ENCODE measurements at regions not wholly inside any gene's neighbourhood (a gene's known extent, or its start where the extent isn't known, plus 50 kb on each side); places are given as distances from the start of the nearest gene placed in this dataset.

- no peak for DNase-seq (ENCODE audit: low read depth, low spot score)
These were observed 266.9 kb upstream of the NFE2L3 start for GRCh38 chr7:25885057-25885576.

- DNase-seq (ENCODE audit: low read depth, low spot score): no peak
These were observed 265.4 kb upstream of the NFE2L3 start for GRCh38 chr7:25886387-25887240.

GRCh38 chr7:25887266-25887665 is 264.7 kb upstream of the NFE2L3 start:
- DNase-seq (ENCODE audit: low read depth, low spot score): no peak

- DNase-seq (ENCODE audit: low read depth, low spot score): no peak
These were observed 264.0 kb upstream of the NFE2L3 start for GRCh38 chr7:25887795-25888559.

GRCh38 chr7:25889765-25890164 is 262.2 kb upstream of the NFE2L3 start:
- DNase-seq (ENCODE audit: low read depth, low spot score): no peak

- DNase-seq (ENCODE audit: low read depth, low spot score): no peak
These were observed 260.4 kb upstream of the NFE2L3 start for GRCh38 chr7:25891591-25891990.

GRCh38 chr7:25893436-25893835 is 258.6 kb upstream of the NFE2L3 start:
- no peak for DNase-seq (ENCODE audit: low read depth, low spot score)

GRCh38 chr7:25894002-25894901 is 257.7 kb upstream of the NFE2L3 start:
- DNase-seq (ENCODE audit: low read depth, low spot score): no peak

GRCh38 chr7:25894902-25895791 is 256.9 kb upstream of the NFE2L3 start:
- peak; percentile 22 for DNase-seq (ENCODE audit: low read depth, low spot score)

- no peak for DNase-seq (ENCODE audit: low read depth, low spot score)
These were observed 256.2 kb upstream of the NFE2L3 start for GRCh38 chr7:25895792-25896171.

- no peak for DNase-seq (ENCODE audit: low read depth, low spot score)
These were observed 254.7 kb upstream of the NFE2L3 start for GRCh38 chr7:25897261-25897782.

GRCh38 chr7:25900245-25900644 is 251.8 kb upstream of the NFE2L3 start:
- DNase-seq (ENCODE audit: low read depth, low spot score): no peak

GRCh38 chr7:25900877-25901276 is 251.1 kb upstream of the NFE2L3 start:
- no peak for DNase-seq (ENCODE audit: low read depth, low spot score)

GRCh38 chr7:25901658-25902057 is 250.3 kb upstream of the NFE2L3 start:
- no peak for DNase-seq (ENCODE audit: low read depth, low spot score)

GRCh38 chr7:25906003-25906402 is 246.0 kb upstream of the NFE2L3 start:
- DNase-seq (ENCODE audit: low read depth, low spot score): no peak

- no peak for DNase-seq (ENCODE audit: low read depth, low spot score)
These were observed 245.2 kb upstream of the NFE2L3 start for GRCh38 chr7:25906760-25907159.

- DNase-seq (ENCODE audit: low read depth, low spot score): no peak
These were observed 244.8 kb upstream of the NFE2L3 start for GRCh38 chr7:25907214-25907613.

GRCh38 chr7:25907731-25908130 is 244.3 kb upstream of the NFE2L3 start:
- no peak for DNase-seq (ENCODE audit: low read depth, low spot score)

GRCh38 chr7:25908154-25908949 is 243.6 kb upstream of the NFE2L3 start:
- no peak for DNase-seq (ENCODE audit: low read depth, low spot score)

Measured in activated CD4-positive, CD25-positive, alpha-beta regulatory T cell treated with anti-CD3 and anti-CD28 coated beads, Interleukin-2, amount 50 U/mL, for 16 hours (primary cell).